ENCODE measurements at regions not wholly inside any gene's neighbourhood (a gene's known extent, or its start where the extent isn't known, plus 50 kb on each side); places are given as distances from the start of the nearest gene placed in this dataset.

- intact Hi-C loops (cut with DNase I, micrococcal nuclease), result no loop called here
- no peak for ATAC-seq
Measured at GRCh38 chr6:130655586-130655985, 171.6 kb upstream of the SMLR1 start.

DNA sequence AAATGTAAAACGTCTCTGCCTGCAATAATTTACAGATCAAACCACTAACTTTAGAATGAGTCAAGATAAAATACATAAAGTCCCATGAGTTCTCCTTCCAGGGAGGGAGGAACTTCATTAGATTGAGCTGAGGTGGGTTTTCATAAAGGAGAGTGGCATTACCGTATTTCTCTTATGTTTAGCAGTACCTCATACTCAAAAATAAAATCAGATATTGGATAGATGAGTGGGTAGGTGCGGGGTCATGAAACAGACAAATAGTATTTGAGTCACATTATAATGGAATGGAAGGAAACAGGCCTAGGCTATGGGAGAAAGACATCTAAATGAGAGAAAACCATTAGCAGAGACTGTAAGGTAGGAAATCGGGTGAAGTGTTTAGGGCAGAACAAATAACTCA lies 166.1 kb upstream of the SMLR1 start:
- no peaks in the 10 kb centered on the region for H3K4me1 ChIP-seq (ENCODE audit: low read depth)
- no peak overlapping the region for H3K4me3 ChIP-seq
- no peaks in the 10 kb centered on the region for H3K36me3 ChIP-seq (ENCODE audit: low read depth)
- no peaks in the 10 kb centered on the region for H3K9me3 ChIP-seq
- TF ChIP-seq CTCF (IDR thresholded peaks at IDR 0.05), result no peak
- intact Hi-C loops (cut with DNase I, micrococcal nuclease), result no loop called here
- ATAC-seq (no peak), DNase-seq (no peak)

More at GRCh38 chr6:130655586-130655985, 171.6 kb upstream of the SMLR1 start:
- no peak for DNase-seq
- Histone ChIP-seq H3K4me3 (no peak overlapping the region), H3K4me1 (ENCODE audit: low read depth) (no peaks in the 10 kb centered on the region), H3K36me3 (ENCODE audit: low read depth) (no peaks in the 10 kb centered on the region), H3K9me3 (no peaks in the 10 kb centered on the region)
- TF ChIP-seq CTCF (IDR thresholded peaks at IDR 0.05), result no peak

DNA sequence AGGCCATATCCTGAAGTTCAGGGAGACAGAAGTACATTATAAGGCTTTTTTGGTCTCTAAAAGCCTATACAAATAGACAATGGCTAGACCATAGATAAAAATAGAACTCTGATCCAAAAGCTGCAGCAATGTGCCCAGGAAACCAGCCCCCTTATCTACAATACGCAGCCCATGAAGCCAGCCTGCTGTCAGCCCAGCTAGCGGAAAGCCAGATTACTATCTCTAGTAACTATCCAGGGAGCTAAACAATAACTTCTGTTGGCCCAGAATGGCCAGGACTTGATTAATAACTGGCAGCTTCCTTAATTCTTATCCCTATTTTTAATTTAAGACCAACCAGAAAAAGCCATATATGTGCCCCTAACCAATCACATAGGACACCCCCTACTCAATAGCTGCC lies 160.4 kb upstream of the SMLR1 start:
- H3K36me3 ChIP-seq (ENCODE audit: low read depth), result no peaks in the 10 kb centered on the region
- intact Hi-C loops (cut with DNase I, micrococcal nuclease), result no loop called here
- H3K9me3 ChIP-seq, result no peaks in the 10 kb centered on the region
- H3K4me3 ChIP-seq, result no peak overlapping the region
- DNase-seq (no peak), ATAC-seq (no peak)
- H3K4me1 ChIP-seq (ENCODE audit: low read depth), result no peaks in the 10 kb centered on the region
- TF ChIP-seq CTCF (IDR thresholded peaks at IDR 0.05), result no peak

DNA sequence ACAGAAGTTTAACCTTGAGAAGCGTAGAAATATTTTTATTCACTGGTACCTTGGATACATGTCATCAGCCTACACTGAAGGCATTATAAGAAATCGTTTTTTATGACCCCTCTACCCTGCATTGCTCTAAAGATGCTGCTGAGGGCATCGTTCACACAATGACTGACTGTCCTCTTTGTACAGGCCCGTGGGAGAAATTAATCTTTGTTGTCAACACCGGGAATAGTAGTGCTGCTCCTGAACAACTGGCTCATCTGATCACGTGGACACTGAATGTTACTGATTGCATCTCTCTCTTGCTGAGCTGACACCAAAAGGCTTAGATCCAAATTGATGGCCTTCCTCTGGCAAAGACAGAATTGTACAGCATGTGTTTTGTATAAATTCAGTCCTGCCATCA lies 157.1 kb upstream of the SMLR1 start:
- no peak for TF ChIP-seq CTCF (IDR thresholded peaks at IDR 0.05)
- DNase-seq (no peak), ATAC-seq (no peak)
- no peaks in the 10 kb centered on the region for H3K4me1 ChIP-seq (ENCODE audit: low read depth)
- no peaks in the 10 kb centered on the region for H3K9me3 ChIP-seq
- H3K36me3 ChIP-seq (ENCODE audit: low read depth), result no peaks in the 10 kb centered on the region
- intact Hi-C loops (cut with DNase I, micrococcal nuclease), result no loop called here
- no peak overlapping the region for H3K4me3 ChIP-seq

DNA sequence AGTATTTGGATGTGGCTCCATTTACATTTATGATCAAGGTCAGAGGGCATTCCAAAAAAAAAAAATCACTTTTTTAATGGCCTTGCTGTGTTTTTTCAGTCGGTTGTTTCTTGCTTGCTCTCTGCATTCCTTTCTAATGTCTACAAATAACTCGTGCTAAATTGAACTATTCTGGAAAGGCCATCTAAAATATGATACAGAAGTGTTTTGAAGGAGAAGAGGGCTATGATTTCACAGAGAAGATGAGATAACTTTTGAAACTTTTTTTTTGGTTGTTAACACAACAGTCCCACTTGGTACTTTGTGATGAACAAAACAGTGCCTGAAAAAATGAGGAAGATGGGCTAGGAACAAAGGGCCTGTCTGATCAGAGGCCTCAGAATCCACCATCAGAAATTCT lies 156.1 kb upstream of the SMLR1 start:
- Histone ChIP-seq H3K9me3 (no peaks in the 10 kb centered on the region), H3K4me1 (ENCODE audit: low read depth) (no peaks in the 10 kb centered on the region), H3K4me3 (no peak overlapping the region), H3K36me3 (ENCODE audit: low read depth) (no peaks in the 10 kb centered on the region)
- no peak for TF ChIP-seq CTCF (IDR thresholded peaks at IDR 0.05)
- intact Hi-C loops (cut with DNase I, micrococcal nuclease), result no loop called here
- no peak for ATAC-seq
- no peak for DNase-seq

GRCh38 chr6:130671577-130671976 lies 155.6 kb upstream of the SMLR1 start:
- H3K36me3 ChIP-seq (ENCODE audit: low read depth), result no peaks in the 10 kb centered on the region
- intact Hi-C loops (cut with DNase I, micrococcal nuclease), result no loop called here
- H3K9me3 ChIP-seq, result no peaks in the 10 kb centered on the region
- no peak for ATAC-seq
- H3K4me3 ChIP-seq, result no peak overlapping the region
- no peaks in the 10 kb centered on the region for H3K4me1 ChIP-seq (ENCODE audit: low read depth)
- no peak for DNase-seq
- no peak for TF ChIP-seq CTCF (IDR thresholded peaks at IDR 0.05)

All from mucosa of descending colon (tissue), 3 donors.